Osteoblast (primary cell): ENCODE measurements at regions not wholly inside any gene's neighbourhood (a gene's known extent, or its start where the extent isn't known, plus 50 kb on each side); places are given as distances from the start of the nearest gene placed in this dataset.

Experiments
- DNase-seq: peaks from one replicate; pipeline ENCODE4 v3.0.0; 2011; ENCODE audit warnings: low spot score, mixed read lengths; ENCODE audit not compliant: insufficient read length; ENCODE audit errors: missing footprints
- H2AFZ ChIP-seq: 2 replicates; pipeline ENCODE4 v1.6.0; 2011; ENCODE audit warnings: mild to moderate bottlenecking, low read length
- H3K27ac ChIP-seq: 2 replicates; pipeline ENCODE4 v1.5.1; 2011; ENCODE audit warnings: mild to moderate bottlenecking, low read depth, low read length, moderate library complexity
- H3K27me3 ChIP-seq: 2 replicates; pipeline ENCODE4 v1.6.0; 2012; ENCODE audit warnings: mild to moderate bottlenecking, control low read depth, inconsistent platforms, low read length, moderate library complexity; ENCODE audit not compliant: insufficient read depth
- H3K36me3 ChIP-seq: 2 replicates; pipeline ENCODE4 v1.5.1; 2011; ENCODE audit warnings: mild to moderate bottlenecking, low read length, control low read depth, moderate library complexity; ENCODE audit not compliant: insufficient read depth
- H3K4me1 ChIP-seq: 2 replicates; pipeline ENCODE4 v1.5.1; 2011; ENCODE audit warnings: mild to moderate bottlenecking, low read length, control low read depth, moderate library complexity; ENCODE audit not compliant: insufficient read depth
- H3K4me2 ChIP-seq: 2 replicates; pipeline ENCODE4 v1.6.0; 2011; ENCODE audit warnings: mild to moderate bottlenecking, low read length; ENCODE audit not compliant: insufficient read depth
- H3K4me3 ChIP-seq: fragments of 200-600 bp; sonication (generic); 3 replicates; pipeline ENCODE4 v1.5.1; 2012; ENCODE audit warnings: mild to moderate bottlenecking, low read length, inconsistent platforms; ENCODE audit not compliant: insufficient read depth
- H3K79me2 ChIP-seq: 2 replicates; pipeline ENCODE4 v1.6.0; 2012; ENCODE audit warnings: mild to moderate bottlenecking, low read length, control low read depth, inconsistent platforms; ENCODE audit not compliant: insufficient read depth
- H3K9me3 ChIP-seq: 2 replicates; pipeline ENCODE4 v1.5.1; 2011; ENCODE audit warnings: low read depth, low read length, control low read depth
- H4K20me1 ChIP-seq: 2 replicates; pipeline ENCODE4 v1.6.0; 2012; ENCODE audit warnings: mild to moderate bottlenecking, low read length, control low read depth; ENCODE audit not compliant: insufficient read depth
- TF ChIP-seq, protein P1 (sequence below): IDR thresholded peaks from 2 replicates; pipeline ENCODE4 v1.5.1; 2011; ENCODE audit warnings: mild to moderate bottlenecking, low read depth, low read length, moderate library complexity; ENCODE audit errors: extremely low read depth

DNA sequence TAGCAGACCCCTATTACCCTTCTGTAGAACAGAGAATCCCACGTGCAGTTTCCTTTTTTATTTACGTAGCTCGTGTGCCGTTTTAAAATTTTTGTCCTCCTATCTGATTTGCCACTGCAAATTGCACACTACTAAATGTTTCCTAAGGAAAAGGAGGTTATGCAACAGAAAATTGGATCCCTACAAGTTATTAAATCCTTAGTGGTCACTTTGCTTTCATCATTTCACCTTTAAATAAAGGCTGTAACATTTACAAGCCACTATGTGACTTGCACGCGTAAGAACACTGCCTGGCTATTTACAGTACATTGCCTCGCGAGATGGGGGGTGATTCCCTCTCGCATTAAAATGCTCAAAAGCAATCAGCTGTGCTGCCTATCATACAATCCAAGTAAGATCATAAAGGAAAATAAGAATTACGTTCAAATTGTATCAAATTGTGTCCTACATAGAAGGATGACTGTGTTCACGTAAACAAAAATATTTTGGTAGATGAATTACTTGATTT lies 525.6 kb downstream of the SUCLA2 start:
- H3K9me3 ChIP-seq, result no peaks in the 10 kb centered on the region
- no peaks in the 10 kb centered on the region for H4K20me1 ChIP-seq
- H3K27ac ChIP-seq, result no peak overlapping the region
- H3K27me3 ChIP-seq, result no peaks in the 10 kb centered on the region
- no peak overlapping the region for H3K4me2 ChIP-seq
- no peak for DNase-seq
- H3K4me3 ChIP-seq, result no peak overlapping the region
- no peaks in the 10 kb centered on the region for H3K79me2 ChIP-seq
- TF ChIP-seq, protein P1, sequence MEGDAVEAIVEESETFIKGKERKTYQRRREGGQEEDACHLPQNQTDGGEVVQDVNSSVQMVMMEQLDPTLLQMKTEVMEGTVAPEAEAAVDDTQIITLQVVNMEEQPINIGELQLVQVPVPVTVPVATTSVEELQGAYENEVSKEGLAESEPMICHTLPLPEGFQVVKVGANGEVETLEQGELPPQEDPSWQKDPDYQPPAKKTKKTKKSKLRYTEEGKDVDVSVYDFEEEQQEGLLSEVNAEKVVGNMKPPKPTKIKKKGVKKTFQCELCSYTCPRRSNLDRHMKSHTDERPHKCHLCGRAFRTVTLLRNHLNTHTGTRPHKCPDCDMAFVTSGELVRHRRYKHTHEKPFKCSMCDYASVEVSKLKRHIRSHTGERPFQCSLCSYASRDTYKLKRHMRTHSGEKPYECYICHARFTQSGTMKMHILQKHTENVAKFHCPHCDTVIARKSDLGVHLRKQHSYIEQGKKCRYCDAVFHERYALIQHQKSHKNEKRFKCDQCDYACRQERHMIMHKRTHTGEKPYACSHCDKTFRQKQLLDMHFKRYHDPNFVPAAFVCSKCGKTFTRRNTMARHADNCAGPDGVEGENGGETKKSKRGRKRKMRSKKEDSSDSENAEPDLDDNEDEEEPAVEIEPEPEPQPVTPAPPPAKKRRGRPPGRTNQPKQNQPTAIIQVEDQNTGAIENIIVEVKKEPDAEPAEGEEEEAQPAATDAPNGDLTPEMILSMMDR, result no peak
- no peaks in the 10 kb centered on the region for H3K36me3 ChIP-seq
- H3K4me1 ChIP-seq, result peaks cover 4% of the 10 kb centered on the region
- H2AFZ ChIP-seq, result no peak overlapping the region

DNA sequence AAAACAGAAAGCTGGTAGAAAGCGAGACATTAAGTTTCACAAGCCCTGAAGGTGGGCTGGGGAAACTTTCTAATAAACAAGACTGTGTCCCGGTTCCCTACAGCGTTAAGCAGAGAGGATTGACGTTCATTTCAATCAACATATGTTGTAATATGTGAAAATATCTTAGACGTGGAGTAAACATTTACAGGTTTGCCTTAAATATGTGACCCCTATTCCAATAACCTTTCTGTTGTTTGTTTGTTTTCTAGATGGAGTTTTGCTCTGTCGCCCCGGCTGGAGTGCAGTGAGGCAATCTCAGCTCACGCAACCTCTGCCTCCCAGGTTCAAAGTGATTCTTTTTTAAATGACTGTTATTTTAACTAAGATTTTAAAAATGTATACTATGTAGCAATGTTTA lies 526.2 kb downstream of the SUCLA2 start:
- no peak overlapping the region for H3K4me2 ChIP-seq
- H2AFZ ChIP-seq, result no peak overlapping the region

DNA sequence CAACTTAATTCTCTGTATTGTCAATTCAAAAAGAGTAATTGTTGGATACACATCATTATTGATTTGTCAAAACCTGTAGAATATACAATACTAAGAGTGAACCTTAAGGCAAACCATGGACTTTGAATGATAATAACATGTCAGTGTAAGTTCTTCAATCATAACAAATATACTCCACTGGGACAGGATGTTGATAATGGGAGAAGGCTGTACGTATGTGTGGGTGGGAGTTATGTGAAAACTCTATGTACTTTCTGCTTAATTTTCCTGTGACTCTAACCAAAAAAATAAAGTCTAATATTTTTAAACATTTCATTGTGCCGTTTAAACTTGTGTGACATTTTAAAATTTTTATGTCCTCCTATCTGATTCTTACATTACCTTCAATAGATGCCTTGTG lies 526.7 kb downstream of the SUCLA2 start:
- Histone ChIP-seq H3K4me1 (no peaks in the 10 kb centered on the region), H3K79me2 (no peaks in the 10 kb centered on the region), H3K9me3 (no peaks in the 10 kb centered on the region), H3K27ac (no peak overlapping the region), H3K36me3 (no peaks in the 10 kb centered on the region), H3K27me3 (no peaks in the 10 kb centered on the region), H2AFZ (no peak overlapping the region), H3K4me2 (no peak overlapping the region), H3K4me3 (no peak overlapping the region), H4K20me1 (no peaks in the 10 kb centered on the region)
- TF ChIP-seq, protein P1, result no peak
- DNase-seq, result no peak

More for the DNA sequence above, 526.2 kb downstream of the SUCLA2 start:
- no peak for DNase-seq
- TF ChIP-seq, protein P1, result no peak
- Histone ChIP-seq H3K27ac (no peak overlapping the region), H3K36me3 (no peaks in the 10 kb centered on the region), H3K4me1 (peaks cover 1% of the 10 kb centered on the region), H3K27me3 (no peaks in the 10 kb centered on the region), H4K20me1 (no peaks in the 10 kb centered on the region), H3K79me2 (no peaks in the 10 kb centered on the region), H3K9me3 (no peaks in the 10 kb centered on the region), H3K4me3 (no peak overlapping the region)

DNA sequence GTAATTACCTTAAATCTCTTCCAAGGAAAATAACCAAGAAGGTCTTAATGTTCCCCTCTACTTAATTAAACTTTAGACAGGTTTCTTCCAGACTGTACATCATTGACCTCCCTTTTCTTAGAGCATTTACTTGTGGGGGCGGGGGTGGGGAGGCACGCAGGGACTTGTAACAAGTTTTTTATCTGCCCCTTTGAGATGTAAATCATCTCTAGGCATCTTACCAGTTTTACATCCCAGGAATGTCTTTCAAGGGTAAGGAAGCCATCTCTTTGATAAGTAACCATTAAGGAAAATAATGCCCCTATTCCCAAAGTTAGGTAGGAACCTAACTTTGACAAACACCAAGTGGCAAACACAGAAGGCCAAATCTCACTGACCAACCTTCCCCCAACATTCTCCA lies 528.6 kb downstream of the SUCLA2 start:
- no peaks in the 10 kb centered on the region for H4K20me1 ChIP-seq
- no peak overlapping the region for H3K27ac ChIP-seq
- no peaks in the 10 kb centered on the region for H3K4me1 ChIP-seq

More for the DNA sequence above, 528.6 kb downstream of the SUCLA2 start:
- TF ChIP-seq, protein P1, result no peak
- Histone ChIP-seq H3K9me3 (no peaks in the 10 kb centered on the region), H3K4me2 (no peak overlapping the region), H3K36me3 (no peaks in the 10 kb centered on the region), H2AFZ (no peak overlapping the region), H3K4me3 (no peak overlapping the region), H3K27me3 (no peaks in the 10 kb centered on the region), H3K79me2 (no peaks in the 10 kb centered on the region)
- no peak for DNase-seq
